ENCODE measurements at regions not wholly inside any gene's neighbourhood (a gene's known extent, or its start where the extent isn't known, plus 50 kb on each side); places are given as distances from the start of the nearest gene placed in this dataset.

DNA sequence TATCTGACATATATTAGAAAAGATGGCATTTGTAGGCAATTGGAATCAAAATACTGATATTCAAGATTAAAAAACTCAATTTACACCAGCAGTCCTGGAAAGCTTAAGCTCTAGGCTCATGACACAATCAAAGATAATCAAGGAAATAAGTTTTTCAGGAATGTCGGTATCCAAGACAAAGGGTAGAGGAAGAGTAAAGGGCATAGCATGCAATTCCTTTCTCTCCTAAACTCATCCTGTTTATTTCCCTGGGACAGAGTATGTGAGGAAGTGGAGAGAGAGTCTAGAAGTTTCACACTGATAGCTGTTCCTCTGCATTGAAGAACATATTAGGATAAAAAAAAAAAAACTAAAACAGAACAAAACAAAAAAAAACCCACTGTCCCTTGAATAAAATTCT, 2452.1 kb downstream of the PCDH9 start:
- Histone ChIP-seq H3K4me1 (ENCODE audit: control insufficient read depth, insufficient read depth, low read length) (no peaks in the 10 kb centered on the region), H3K36me3 (ENCODE audit: control insufficient read depth, insufficient read depth, low read length) (no peaks in the 10 kb centered on the region), H3K27ac (ENCODE audit: low read length) (no peak overlapping the region), H3K27me3 (ENCODE audit: control insufficient read depth, insufficient read depth, low read length) (no peaks in the 10 kb centered on the region), H3K9me3 (ENCODE audit: control insufficient read depth, insufficient read depth, low read length) (no peaks in the 10 kb centered on the region), H3K4me3 (ENCODE audit: low read length) (no peak overlapping the region)
- WGBS (ENCODE audit: insufficient coverage, insufficient read length) = no CpG with 5 or more reads among the region's 1 CpG
- DNase-seq (ENCODE audit: low read depth, low spot score) = no peak

DNA sequence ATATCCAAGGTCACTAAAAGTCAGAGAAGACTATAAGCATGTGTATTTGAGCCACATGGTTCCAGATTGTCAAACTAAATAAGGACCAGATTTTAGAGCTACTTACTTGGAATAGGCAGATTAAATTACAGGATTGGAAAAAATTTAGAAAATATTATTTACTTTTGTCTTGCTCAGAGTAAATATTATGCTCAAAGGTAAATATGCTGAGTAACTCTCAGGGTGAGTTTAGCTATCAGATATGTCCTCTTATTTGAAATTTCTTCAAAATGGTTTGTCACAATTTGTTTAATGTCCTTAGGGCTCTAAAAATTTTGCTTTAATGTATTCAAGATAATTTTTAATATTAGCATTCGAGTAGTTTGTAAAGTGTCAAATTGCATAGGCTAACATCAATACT, 2455.2 kb downstream of the PCDH9 start:
- Histone ChIP-seq H3K36me3 (ENCODE audit: control insufficient read depth, insufficient read depth, low read length) (no peaks in the 10 kb centered on the region), H3K9me3 (ENCODE audit: control insufficient read depth, insufficient read depth, low read length) (no peaks in the 10 kb centered on the region), H3K4me1 (ENCODE audit: control insufficient read depth, insufficient read depth, low read length) (no peaks in the 10 kb centered on the region), H3K27me3 (ENCODE audit: control insufficient read depth, insufficient read depth, low read length) (no peaks in the 10 kb centered on the region), H3K4me3 (ENCODE audit: low read length) (no peak overlapping the region), H3K27ac (ENCODE audit: low read length) (no peak overlapping the region)
- DNase-seq (ENCODE audit: low read depth, low spot score) = no peak
- WGBS (ENCODE audit: insufficient coverage, insufficient read length) = no CpG with 5 or more reads among the region's 1 CpG

DNA sequence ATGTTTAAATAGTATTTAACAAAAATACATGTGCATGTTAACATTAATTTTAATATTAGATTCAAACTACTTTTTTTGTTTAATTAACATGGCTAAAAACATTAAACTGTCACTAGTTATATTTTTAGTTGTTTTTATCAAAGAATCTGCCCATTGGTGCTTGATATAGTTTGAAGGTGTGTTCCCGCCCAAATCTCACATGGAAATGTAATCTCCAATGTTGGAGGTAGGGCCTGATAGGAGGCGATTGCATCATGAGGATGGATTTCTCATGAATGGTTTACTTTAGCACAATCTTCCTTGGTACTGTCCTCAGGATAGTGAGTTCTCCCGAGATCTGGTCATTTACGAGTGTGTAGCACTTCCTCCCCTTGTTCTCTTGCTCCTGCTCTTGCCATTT, 2459.4 kb downstream of the PCDH9 start:
- Histone ChIP-seq H3K27ac (ENCODE audit: low read length) (no peak overlapping the region), H3K9me3 (ENCODE audit: control insufficient read depth, insufficient read depth, low read length) (no peaks in the 10 kb centered on the region), H3K4me1 (ENCODE audit: control insufficient read depth, insufficient read depth, low read length) (no peaks in the 10 kb centered on the region), H3K4me3 (ENCODE audit: low read length) (no peak overlapping the region), H3K27me3 (ENCODE audit: control insufficient read depth, insufficient read depth, low read length) (no peaks in the 10 kb centered on the region), H3K36me3 (ENCODE audit: control insufficient read depth, insufficient read depth, low read length) (no peaks in the 10 kb centered on the region)
- WGBS (ENCODE audit: insufficient coverage, insufficient read length) = no CpG with 5 or more reads among the region's 4 CpGs
- DNase-seq (ENCODE audit: low read depth, low spot score) = no peak

DNA sequence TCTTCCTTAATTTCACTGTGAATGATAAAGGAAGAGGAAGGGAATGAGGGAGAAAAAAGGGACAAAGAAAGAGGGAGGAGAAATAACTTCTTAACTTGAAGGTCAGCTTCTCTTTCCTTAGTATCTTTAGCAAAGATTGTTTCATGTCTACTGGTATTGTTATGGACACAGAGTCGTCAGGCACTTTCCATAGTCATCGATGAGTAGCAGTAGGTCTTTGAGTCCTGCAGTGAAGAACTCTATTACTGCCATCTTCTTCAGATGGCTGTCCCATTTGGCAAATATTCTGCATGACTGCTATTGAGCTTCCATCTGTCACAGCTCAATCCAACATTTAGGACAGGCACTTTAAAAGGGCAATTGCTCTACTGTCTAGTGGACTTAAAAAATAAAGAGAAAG, 2463.1 kb downstream of the PCDH9 start:
- no peaks in the 10 kb centered on the region for H3K9me3 ChIP-seq (ENCODE audit: control insufficient read depth, insufficient read depth, low read length)
- no peak overlapping the region for H3K4me3 ChIP-seq (ENCODE audit: low read length)
- H3K36me3 ChIP-seq (ENCODE audit: control insufficient read depth, insufficient read depth, low read length) = no peaks in the 10 kb centered on the region
- WGBS (ENCODE audit: insufficient coverage, insufficient read length) = no CpG with 5 or more reads among the region's 2 CpGs
- H3K27me3 ChIP-seq (ENCODE audit: control insufficient read depth, insufficient read depth, low read length) = no peaks in the 10 kb centered on the region
- DNase-seq (ENCODE audit: low read depth, low spot score) = no peak
- H3K4me1 ChIP-seq (ENCODE audit: control insufficient read depth, insufficient read depth, low read length) = no peaks in the 10 kb centered on the region
- H3K27ac ChIP-seq (ENCODE audit: low read length) = no peak overlapping the region

DNA sequence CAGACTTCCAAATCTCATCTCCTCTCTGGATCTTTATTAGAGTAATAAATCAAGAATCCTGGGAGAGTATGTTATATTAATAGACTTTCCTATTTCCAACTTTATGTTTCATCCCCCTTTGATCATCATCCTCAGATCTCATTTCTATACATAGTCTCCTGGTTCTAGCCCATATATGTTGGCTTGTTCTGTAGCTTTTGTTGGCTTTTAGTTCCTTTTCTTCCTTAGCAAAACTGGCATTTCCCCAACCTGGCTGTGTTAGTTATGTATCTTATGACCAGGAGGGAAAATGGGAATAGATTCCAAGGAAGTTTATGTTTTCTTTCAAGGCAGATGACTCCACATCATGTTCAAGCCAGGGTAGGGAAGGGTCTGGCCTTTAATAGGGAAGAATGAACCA, 2464.5 kb downstream of the PCDH9 start:
- Histone ChIP-seq H3K27me3 (ENCODE audit: control insufficient read depth, insufficient read depth, low read length) (no peaks in the 10 kb centered on the region), H3K4me1 (ENCODE audit: control insufficient read depth, insufficient read depth, low read length) (no peaks in the 10 kb centered on the region), H3K9me3 (ENCODE audit: control insufficient read depth, insufficient read depth, low read length) (no peaks in the 10 kb centered on the region), H3K27ac (ENCODE audit: low read length) (no peak overlapping the region), H3K4me3 (ENCODE audit: low read length) (no peak overlapping the region), H3K36me3 (ENCODE audit: control insufficient read depth, insufficient read depth, low read length) (no peaks in the 10 kb centered on the region)
- DNase-seq (ENCODE audit: low read depth, low spot score) = no peak

DNA sequence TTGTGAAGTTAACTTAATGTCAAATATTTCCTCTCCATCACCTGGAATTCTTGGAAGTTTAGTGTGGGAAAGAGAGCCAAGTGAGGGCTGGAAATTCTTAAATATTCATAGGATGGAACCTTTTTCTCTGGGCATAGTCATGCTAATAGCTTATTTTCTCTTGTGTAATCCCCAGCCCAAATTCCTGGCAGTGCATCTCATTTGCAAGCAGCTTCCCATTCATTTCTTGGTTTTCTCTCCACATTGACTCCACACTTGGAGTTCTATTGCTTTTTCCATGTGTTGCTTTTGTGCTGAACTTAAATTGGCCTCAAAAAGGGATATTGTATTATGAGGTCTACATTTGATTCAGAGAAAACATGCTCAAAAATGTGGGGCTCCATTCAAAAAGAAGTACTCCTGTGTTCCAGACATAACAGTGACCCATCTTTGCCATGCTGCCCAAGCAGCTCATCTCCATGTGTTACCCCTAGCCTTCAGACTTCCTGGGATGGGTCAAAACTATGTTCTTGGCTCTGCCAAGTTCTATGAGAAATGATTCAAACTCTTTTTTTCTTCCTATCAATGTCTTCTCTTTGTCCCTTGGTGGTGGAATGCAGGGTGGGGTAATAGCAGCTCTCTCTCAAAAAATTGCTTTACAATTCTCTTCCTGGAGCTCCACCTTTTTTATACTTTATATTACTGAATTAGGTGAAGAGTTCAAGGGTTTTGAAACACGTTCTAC, 2471.5 kb downstream of the PCDH9 start:
- no CpG with 5 or more reads among the region's 1 CpG for WGBS (ENCODE audit: insufficient coverage, insufficient read length)
- H3K9me3 ChIP-seq (ENCODE audit: control insufficient read depth, insufficient read depth, low read length) = no peaks in the 10 kb centered on the region; the same call in 1 of the 2 replicates
- H3K4me1 ChIP-seq (ENCODE audit: control insufficient read depth, insufficient read depth, low read length) = no peaks in the 10 kb centered on the region
- no peak overlapping the region for H3K27ac ChIP-seq (ENCODE audit: low read length)
- no peak for DNase-seq (ENCODE audit: low read depth, low spot score)
- no peaks in the 10 kb centered on the region for H3K27me3 ChIP-seq (ENCODE audit: control insufficient read depth, insufficient read depth, low read length)
- no peak overlapping the region for H3K4me3 ChIP-seq (ENCODE audit: low read length)
- H3K36me3 ChIP-seq (ENCODE audit: control insufficient read depth, insufficient read depth, low read length) = no peaks in the 10 kb centered on the region

DNA sequence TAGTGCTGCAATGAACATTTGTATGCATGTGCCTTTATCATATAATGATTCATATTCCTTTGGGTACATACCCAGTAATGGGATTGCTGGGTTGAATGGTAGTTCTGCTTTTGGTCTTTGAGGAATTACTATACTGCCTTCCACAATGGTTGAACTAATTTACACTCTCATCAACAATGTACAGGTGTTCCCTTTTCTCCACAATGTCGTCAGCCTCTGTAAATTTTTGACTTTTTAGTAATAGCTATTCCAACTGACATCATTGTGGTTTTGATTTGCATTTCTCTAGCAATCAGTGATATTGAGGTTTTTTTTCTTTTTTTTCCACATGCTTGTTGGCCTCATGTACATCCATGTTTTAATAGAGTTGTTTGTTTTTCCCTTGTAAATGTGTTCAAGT, 2473.5 kb downstream of the PCDH9 start:
- H3K4me1 ChIP-seq (ENCODE audit: control insufficient read depth, insufficient read depth, low read length) = no peaks in the 10 kb centered on the region
- no peak overlapping the region for H3K27ac ChIP-seq (ENCODE audit: low read length)
- H3K27me3 ChIP-seq (ENCODE audit: control insufficient read depth, insufficient read depth, low read length) = no peaks in the 10 kb centered on the region
- H3K9me3 ChIP-seq (ENCODE audit: control insufficient read depth, insufficient read depth, low read length) = no peaks in the 10 kb centered on the region; the same call in 1 of the 2 replicates
- H3K4me3 ChIP-seq (ENCODE audit: low read length) = no peak overlapping the region
- DNase-seq (ENCODE audit: low read depth, low spot score) = no peak
- no CpG with 5 or more reads among the region's 1 CpG for WGBS (ENCODE audit: insufficient coverage, insufficient read length)
- no peaks in the 10 kb centered on the region for H3K36me3 ChIP-seq (ENCODE audit: control insufficient read depth, insufficient read depth, low read length)

DNA sequence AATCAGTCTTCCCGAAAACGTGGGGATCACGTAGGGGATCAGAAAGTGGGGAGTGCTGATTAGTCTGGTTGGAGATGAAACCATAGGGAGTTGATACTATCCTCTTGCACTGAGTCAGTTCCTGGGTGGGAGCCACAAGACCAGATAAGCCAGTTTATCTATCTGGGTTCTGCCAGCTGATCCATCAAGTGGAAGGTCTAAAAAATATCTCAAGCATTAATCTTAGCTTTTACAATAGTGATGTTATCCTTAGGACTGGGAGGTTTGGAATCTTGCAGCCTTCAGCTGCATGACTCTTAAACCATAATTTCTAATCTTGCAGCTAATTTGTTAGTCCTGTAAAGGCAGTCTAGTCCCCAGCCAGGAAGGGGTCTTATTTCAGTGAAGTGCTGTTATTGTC, 2474.2 kb downstream of the PCDH9 start:
- Histone ChIP-seq H3K27me3 (ENCODE audit: control insufficient read depth, insufficient read depth, low read length) (no peaks in the 10 kb centered on the region), H3K9me3 (ENCODE audit: control insufficient read depth, insufficient read depth, low read length) (no peaks in the 10 kb centered on the region; the same call in 1 of the 2 replicates), H3K4me3 (ENCODE audit: low read length) (no peak overlapping the region), H3K4me1 (ENCODE audit: control insufficient read depth, insufficient read depth, low read length) (no peaks in the 10 kb centered on the region), H3K36me3 (ENCODE audit: control insufficient read depth, insufficient read depth, low read length) (no peaks in the 10 kb centered on the region), H3K27ac (ENCODE audit: low read length) (no peak overlapping the region)
- no CpG with 5 or more reads among the region's 3 CpGs for WGBS (ENCODE audit: insufficient coverage, insufficient read length)
- DNase-seq (ENCODE audit: low read depth, low spot score) = no peak

DNA sequence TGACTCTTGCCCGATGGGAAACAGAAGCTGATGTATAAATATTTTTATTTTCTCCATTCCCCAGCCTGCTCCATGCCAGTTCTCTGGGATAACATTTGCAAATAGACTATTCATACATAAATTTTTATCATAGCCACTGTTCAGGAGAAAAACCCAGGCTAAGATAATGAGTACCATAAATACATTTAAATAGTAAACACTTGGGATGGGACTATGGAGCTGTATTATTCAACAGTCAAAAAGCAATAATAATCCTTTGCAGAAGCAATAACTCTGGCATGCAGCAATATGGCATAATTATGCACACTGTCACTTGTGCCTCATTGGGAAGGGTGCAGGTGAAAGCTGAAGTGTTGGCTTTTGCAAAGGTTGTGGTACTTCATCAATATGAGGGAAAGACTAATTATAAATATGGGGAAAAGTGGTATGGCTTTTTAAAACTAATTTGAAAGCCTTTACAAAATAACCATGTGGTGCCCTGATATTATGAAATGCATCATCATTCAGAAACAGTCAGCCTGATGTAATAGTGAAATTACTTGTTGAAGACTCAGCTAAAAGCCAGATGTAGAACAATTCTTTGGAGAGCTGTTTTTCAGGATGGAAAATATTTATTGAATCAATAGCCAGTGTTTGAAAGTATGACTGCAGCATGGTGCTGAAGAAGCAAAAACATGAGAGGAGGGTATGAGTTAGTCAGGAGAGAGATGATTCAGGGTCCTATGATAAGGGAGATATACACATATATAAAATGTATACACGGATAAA, 2476.7 kb downstream of the PCDH9 start:
- no CpG with 5 or more reads among the region's 2 CpGs for WGBS (ENCODE audit: insufficient coverage, insufficient read length)
- Histone ChIP-seq H3K4me3 (ENCODE audit: low read length) (no peak overlapping the region), H3K36me3 (ENCODE audit: control insufficient read depth, insufficient read depth, low read length) (no peaks in the 10 kb centered on the region), H3K27ac (ENCODE audit: low read length) (no peak overlapping the region), H3K4me1 (ENCODE audit: control insufficient read depth, insufficient read depth, low read length) (no peaks in the 10 kb centered on the region), H3K27me3 (ENCODE audit: control insufficient read depth, insufficient read depth, low read length) (no peaks in the 10 kb centered on the region), H3K9me3 (ENCODE audit: control insufficient read depth, insufficient read depth, low read length) (no peaks in the 10 kb centered on the region; the same call in 1 of the 2 replicates)
- no peak for DNase-seq (ENCODE audit: low read depth, low spot score)

DNA sequence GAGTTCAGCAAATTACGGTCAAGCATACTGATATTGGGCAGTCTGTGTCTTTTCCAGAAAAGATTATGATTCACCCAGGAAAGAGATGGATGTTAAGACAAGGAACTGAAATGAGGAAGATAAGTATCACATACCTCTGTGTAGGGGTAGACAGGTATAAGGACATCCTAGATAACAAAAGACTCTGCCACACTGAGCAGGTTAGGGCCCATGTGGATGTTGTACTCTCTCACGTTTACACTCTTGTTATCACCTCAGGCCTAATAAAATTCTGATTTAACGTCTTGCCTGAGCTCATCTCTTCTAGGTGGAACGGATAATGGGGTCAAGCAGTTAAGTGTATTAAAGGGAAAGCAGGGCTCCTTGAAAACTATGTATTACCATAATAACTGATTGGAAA, 2480.8 kb downstream of the PCDH9 start:
- no peak overlapping the region for H3K27ac ChIP-seq (ENCODE audit: low read length)
- no CpG with 5 or more reads among the region's 4 CpGs for WGBS (ENCODE audit: insufficient coverage, insufficient read length)

DNA sequence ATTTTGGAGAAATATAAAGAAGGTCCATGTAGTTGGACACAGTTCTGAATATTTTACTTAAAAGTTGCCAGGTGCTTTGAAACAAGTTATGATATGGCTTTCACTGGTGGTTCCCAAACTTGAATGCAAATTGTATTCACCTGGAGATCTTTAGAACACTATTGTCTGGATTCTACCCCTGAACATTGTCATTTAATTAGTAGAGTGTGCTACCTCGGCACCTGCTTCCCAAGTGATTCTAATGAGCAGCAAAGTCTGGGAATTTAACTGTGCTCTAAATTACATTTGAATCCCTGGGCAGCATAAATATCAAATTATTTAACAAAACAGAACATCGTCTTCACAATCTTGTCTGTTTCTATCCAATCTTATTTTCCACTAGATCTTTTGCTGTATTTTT, 2483.3 kb downstream of the PCDH9 start:
- Histone ChIP-seq H3K27me3 (ENCODE audit: control insufficient read depth, insufficient read depth, low read length) (no peaks in the 10 kb centered on the region), H3K36me3 (ENCODE audit: control insufficient read depth, insufficient read depth, low read length) (no peaks in the 10 kb centered on the region), H3K9me3 (ENCODE audit: control insufficient read depth, insufficient read depth, low read length) (no peaks in the 10 kb centered on the region), H3K4me1 (ENCODE audit: control insufficient read depth, insufficient read depth, low read length) (no peaks in the 10 kb centered on the region), H3K27ac (ENCODE audit: low read length) (no peak overlapping the region), H3K4me3 (ENCODE audit: low read length) (no peak overlapping the region)
- WGBS (ENCODE audit: insufficient coverage, insufficient read length) = no CpG with 5 or more reads among the region's 2 CpGs
- DNase-seq (ENCODE audit: low read depth, low spot score) = no peak

More for the DNA sequence above, 2480.8 kb downstream of the PCDH9 start:
- DNase-seq (ENCODE audit: low read depth, low spot score) = no peak
- H3K4me3 ChIP-seq (ENCODE audit: low read length) = no peak overlapping the region
- H3K27me3 ChIP-seq (ENCODE audit: control insufficient read depth, insufficient read depth, low read length) = no peaks in the 10 kb centered on the region
- no peaks in the 10 kb centered on the region for H3K9me3 ChIP-seq (ENCODE audit: control insufficient read depth, insufficient read depth, low read length)
- no peaks in the 10 kb centered on the region for H3K4me1 ChIP-seq (ENCODE audit: control insufficient read depth, insufficient read depth, low read length)
- no peaks in the 10 kb centered on the region for H3K36me3 ChIP-seq (ENCODE audit: control insufficient read depth, insufficient read depth, low read length)

Measured in iPS DF 6.9 (cell line).